Naive thymus-derived CD4-positive, alpha-beta T cell (primary cell): ENCODE measurements at regions not wholly inside any gene's neighbourhood (a gene's known extent, or its start where the extent isn't known, plus 50 kb on each side); places are given as distances from the start of the nearest gene placed in this dataset.

Source experiments
- ATAC-seq: fragments of 150-1000 bp; cut with Tn5 transposase; 2 replicates; pipeline ENCODE4 v1.10.0; 2021; ENCODE audit warnings: mild to moderate bottlenecking, moderate library complexity
- CTCF ChIA-PET: fragments of 350-600 bp; sonication (Branson Sonifier 250); formaldehyde crosslinking; loops from one replicate; lab custom pipeline; 2021; ENCODE audit warnings: antibody characterized with exemption; lab: Charles Lee
- POLR2A ChIA-PET: fragments of 350-600 bp; sonication (Branson Sonifier 250); formaldehyde crosslinking; loops from one replicate; lab custom pipeline; 2021; ENCODE audit warnings: antibody characterized with exemption, inconsistent platforms; lab: Charles Lee
- DNase-seq, 9 donors: peaks; one replicate each; pipeline versions ENCODE4 v3.0.0 to v3.0.0-alpha.2; 2020 to 2022; ENCODE audit warnings: mixed read lengths in 1 of 9
- H3K27ac ChIP-seq: one replicate; pipeline ENCODE4 v1.7.0; 2013; ENCODE audit warnings: mild to moderate bottlenecking, low read depth, low read length, moderate library complexity
- H3K27me3 ChIP-seq, 2 donors: one replicate each; pipeline ENCODE4 v1.7.0; 2013; ENCODE audit warnings: low read length in 2 of 2, mild to moderate bottlenecking in 2 of 2, moderate library complexity in 2 of 2; ENCODE audit not compliant: control insufficient read depth in 2 of 2, insufficient read depth in 2 of 2
- H3K36me3 ChIP-seq, 3 experiments: 1 replicate in 2 of 3; 2 replicates in 1 of 3; pipeline ENCODE4 v1.7.0; 2013; ENCODE audit warnings: low read length in 3 of 3, mild to moderate bottlenecking in 3 of 3, moderate library complexity in 1 of 3; ENCODE audit not compliant: insufficient read depth in 3 of 3, control insufficient read depth in 2 of 3
- H3K4me1 ChIP-seq, 2 donors: one replicate each; pipeline ENCODE4 v1.7.0; 2013; ENCODE audit warnings: low read length in 2 of 2, mild to moderate bottlenecking in 2 of 2, moderate library complexity in 1 of 2; ENCODE audit not compliant: control insufficient read depth in 2 of 2, insufficient read depth in 2 of 2
- H3K4me3 ChIP-seq: 2 replicates; pipeline ENCODE4 v1.7.0; 2013; ENCODE audit warnings: mild to moderate bottlenecking, low read length
- H3K9me3 ChIP-seq, 3 experiments: 1 replicate in 2 of 3; 2 replicates in 1 of 3; pipeline ENCODE4 v1.7.0; 2013; ENCODE audit warnings: low read length in 3 of 3; ENCODE audit not compliant: control insufficient read depth in 2 of 3
- H3K27ac Mint-ChIP-seq, 9 donors: one replicate each; pipeline ENCODE4 v1.8.0; 2020 to 2022; ENCODE audit warnings: mixed read lengths in 9 of 9, mild to moderate bottlenecking in 8 of 9, moderate library complexity in 5 of 9, inconsistent platforms in 2 of 9
- H3K27me3 Mint-ChIP-seq, 5 donors: one replicate each; pipeline ENCODE4 v1.8.0; 2021 to 2022; ENCODE audit warnings: mixed read lengths in 5 of 5, mild to moderate bottlenecking in 1 of 5
- H3K36me3 Mint-ChIP-seq, 5 donors: one replicate each; pipeline ENCODE4 v1.8.0; 2020 to 2022; ENCODE audit warnings: mixed read lengths in 5 of 5, mild to moderate bottlenecking in 3 of 5, inconsistent platforms in 1 of 5
- H3K4me1 Mint-ChIP-seq, 7 donors: one replicate each; pipeline ENCODE4 v1.8.0; 2020 to 2022; ENCODE audit warnings: mixed read lengths in 7 of 7, mild to moderate bottlenecking in 3 of 7, inconsistent platforms in 1 of 7
- H3K4me3 Mint-ChIP-seq, 10 donors: one replicate each; pipeline ENCODE4 v1.8.0; 2020 to 2022; ENCODE audit warnings: mild to moderate bottlenecking in 10 of 10, mixed read lengths in 10 of 10, moderate library complexity in 6 of 10, inconsistent platforms in 2 of 10
- H3K9me3 Mint-ChIP-seq, 11 donors: one replicate each; pipeline ENCODE4 v1.8.0; 2020 to 2022; ENCODE audit warnings: mixed read lengths in 11 of 11, mild to moderate bottlenecking in 4 of 11, inconsistent platforms in 1 of 11, moderate library complexity in 1 of 11
- intact Hi-C, 2 donors: fragments of 100-400 bp; cut with micrococcal nuclease; formaldehyde crosslinking; loops; one replicate each; pipeline ENCODE4 v1.15.1; 2023

GRCh38 chr15:55035749-55036148 lies 161.0 kb downstream of the RSL24D1 start:
- no peak for ATAC-seq
- H3K27ac ChIP-seq = no peak overlapping the region
- Mint-ChIP-seq H3K27me3 (peaks cover 0 to 4% (median 3%) of the 10 kb centered on the region in 5 donors), H3K4me3 (no peak overlapping the region), H3K4me1 (no peaks in the 10 kb centered on the region), H3K9me3 (no peaks in the 10 kb centered on the region), H3K27ac (no peak overlapping the region), H3K36me3 (no peaks in the 10 kb centered on the region)
- H3K9me3 ChIP-seq = no peaks in the 10 kb centered on the region
- H3K4me1 ChIP-seq = no peaks in the 10 kb centered on the region
- ChIA-PET CTCF (no interaction called here), POLR2A (no interaction called here)
- DNase-seq = no peak
- no peaks in the 10 kb centered on the region for H3K27me3 ChIP-seq
- no peak overlapping the region for H3K4me3 ChIP-seq
- no peaks in the 10 kb centered on the region for H3K36me3 ChIP-seq
- intact Hi-C loops = no loop called here

GRCh38 chr15:55033574-55033973 lies 163.2 kb downstream of the RSL24D1 start:
- Mint-ChIP-seq H3K36me3 (no peaks in the 10 kb centered on the region), H3K27ac (no peak overlapping the region), H3K9me3 (no peaks in the 10 kb centered on the region), H3K27me3 (peaks cover 3 to 14% (median 8%) of the 10 kb centered on the region in 5 donors), H3K4me1 (no peaks in the 10 kb centered on the region), H3K4me3 (no peak overlapping the region)
- Histone ChIP-seq H3K4me1 (no peaks in the 10 kb centered on the region), H3K27ac (no peak overlapping the region), H3K9me3 (no peaks in the 10 kb centered on the region), H3K27me3 (no peaks in the 10 kb centered on the region), H3K4me3 (no peak overlapping the region), H3K36me3 (no peaks in the 10 kb centered on the region)
- CTCF ChIA-PET = no interaction called here
- intact Hi-C loops = no loop called here
- DNase-seq (no peak), ATAC-seq (no peak)
- POLR2A ChIA-PET = no interaction called here

GRCh38 chr15:55031727-55032126 lies 165.0 kb downstream of the RSL24D1 start:
- peaks cover 0 to 19% (median 12%) of the 10 kb centered on the region in 5 donors for H3K27me3 Mint-ChIP-seq
- ATAC-seq (no peak), DNase-seq (no peak)
- Histone ChIP-seq H3K4me3 (no peak overlapping the region), H3K27me3 (no peaks in the 10 kb centered on the region), H3K4me1 (no peaks in the 10 kb centered on the region), H3K9me3 (no peaks in the 10 kb centered on the region), H3K27ac (no peak overlapping the region), H3K36me3 (no peaks in the 10 kb centered on the region)
- H3K27ac Mint-ChIP-seq = no peak overlapping the region
- no peaks in the 10 kb centered on the region for H3K4me1 Mint-ChIP-seq
- intact Hi-C loops = no loop called here
- POLR2A ChIA-PET = no interaction called here
- no peaks in the 10 kb centered on the region for H3K9me3 Mint-ChIP-seq
- no peaks in the 10 kb centered on the region for H3K36me3 Mint-ChIP-seq
- no peak overlapping the region for H3K4me3 Mint-ChIP-seq
- CTCF ChIA-PET = no interaction called here

- POLR2A ChIA-PET = no interaction called here
- H3K4me1 Mint-ChIP-seq = no peaks in the 10 kb centered on the region
- no peak overlapping the region for H3K4me3 Mint-ChIP-seq
- H3K9me3 Mint-ChIP-seq = peaks cover 0 to 5% (median 0%) of the 10 kb centered on the region in 11 donors
- ATAC-seq = no peak
- no peaks in the 10 kb centered on the region for H3K36me3 ChIP-seq
- peaks cover 0 to 35% (median 30%) of the 10 kb centered on the region in 5 donors for H3K27me3 Mint-ChIP-seq
- no peak for DNase-seq
- no peaks in the 10 kb centered on the region for H3K36me3 Mint-ChIP-seq
- no peaks in the 10 kb centered on the region for H3K4me1 ChIP-seq
- no peak overlapping the region for H3K27ac ChIP-seq
- no peak overlapping the region for H3K4me3 ChIP-seq
- no peaks in the 10 kb centered on the region for H3K9me3 ChIP-seq
- no peaks in the 10 kb centered on the region for H3K27me3 ChIP-seq
- intact Hi-C loops = no loop called here
- CTCF ChIA-PET = no interaction called here
- no peak overlapping the region for H3K27ac Mint-ChIP-seq
These were observed 170.4 kb downstream of the RSL24D1 start for GRCh38 chr15:55026381-55026780.

- ChIA-PET CTCF (no interaction called here), POLR2A (no interaction called here)
- no peaks in the 10 kb centered on the region for H3K27me3 ChIP-seq
- H3K36me3 ChIP-seq = no peaks in the 10 kb centered on the region
- H3K4me1 ChIP-seq = no peaks in the 10 kb centered on the region
- no peak overlapping the region for H3K4me3 ChIP-seq
- no peaks in the 10 kb centered on the region for H3K9me3 ChIP-seq
- no peak overlapping the region for H3K27ac ChIP-seq
- H3K4me3 Mint-ChIP-seq = no peak overlapping the region
- intact Hi-C loops = no loop called here
- H3K4me1 Mint-ChIP-seq = no peaks in the 10 kb centered on the region
- DNase-seq = no peak
- no peaks in the 10 kb centered on the region for H3K36me3 Mint-ChIP-seq
- peaks cover 0 to 25% (median 16%) of the 10 kb centered on the region in 5 donors for H3K27me3 Mint-ChIP-seq
- ATAC-seq = no peak
- H3K27ac Mint-ChIP-seq = no peak overlapping the region
- peaks cover 0 to 6% (median 0%) of the 10 kb centered on the region in 11 donors for H3K9me3 Mint-ChIP-seq
These were observed 179.1 kb downstream of the RSL24D1 start for GRCh38 chr15:55017635-55018034.

GRCh38 chr15:55016225-55016624 lies 180.5 kb downstream of the RSL24D1 start:
- H3K27me3 ChIP-seq = no peaks in the 10 kb centered on the region
- no peak for DNase-seq
- ChIA-PET CTCF (no interaction called here), POLR2A (no interaction called here)
- Mint-ChIP-seq H3K36me3 (no peaks in the 10 kb centered on the region), H3K4me1 (no peaks in the 10 kb centered on the region), H3K4me3 (no peak overlapping the region), H3K27me3 (peaks cover 0 to 25% (median 16%) of the 10 kb centered on the region in 5 donors), H3K27ac (no peak overlapping the region), H3K9me3 (peaks cover 0 to 3% (median 0%) of the 10 kb centered on the region in 11 donors)
- no peaks in the 10 kb centered on the region for H3K9me3 ChIP-seq
- ATAC-seq = no peak
- intact Hi-C loops = no loop called here
- no peaks in the 10 kb centered on the region for H3K36me3 ChIP-seq
- H3K27ac ChIP-seq = no peak overlapping the region
- H3K4me1 ChIP-seq = no peaks in the 10 kb centered on the region
- H3K4me3 ChIP-seq = no peak overlapping the region

- Mint-ChIP-seq H3K4me3 (no peak overlapping the region), H3K27me3 (peaks cover 0 to 25% (median 11%) of the 10 kb centered on the region in 5 donors), H3K36me3 (no peaks in the 10 kb centered on the region), H3K27ac (no peak overlapping the region), H3K4me1 (no peaks in the 10 kb centered on the region), H3K9me3 (peaks cover 0 to 3% (median 0%) of the 10 kb centered on the region in 11 donors)
- ChIA-PET POLR2A (no interaction called here), CTCF (no interaction called here)
- no peak for DNase-seq
- ATAC-seq = no peak
- H3K4me3 ChIP-seq = no peak overlapping the region
- no peak overlapping the region for H3K27ac ChIP-seq
- H3K9me3 ChIP-seq = no peaks in the 10 kb centered on the region
- no peaks in the 10 kb centered on the region for H3K4me1 ChIP-seq
- intact Hi-C loops = no loop called here
- no peaks in the 10 kb centered on the region for H3K36me3 ChIP-seq
- H3K27me3 ChIP-seq = no peaks in the 10 kb centered on the region
These were observed 181.7 kb downstream of the RSL24D1 start for GRCh38 chr15:55015093-55015445.
